ENCODE measurements at regions not wholly inside any gene's neighbourhood (a gene's known extent, or its start where the extent isn't known, plus 50 kb on each side); places are given as distances from the start of the nearest gene placed in this dataset.

DNA sequence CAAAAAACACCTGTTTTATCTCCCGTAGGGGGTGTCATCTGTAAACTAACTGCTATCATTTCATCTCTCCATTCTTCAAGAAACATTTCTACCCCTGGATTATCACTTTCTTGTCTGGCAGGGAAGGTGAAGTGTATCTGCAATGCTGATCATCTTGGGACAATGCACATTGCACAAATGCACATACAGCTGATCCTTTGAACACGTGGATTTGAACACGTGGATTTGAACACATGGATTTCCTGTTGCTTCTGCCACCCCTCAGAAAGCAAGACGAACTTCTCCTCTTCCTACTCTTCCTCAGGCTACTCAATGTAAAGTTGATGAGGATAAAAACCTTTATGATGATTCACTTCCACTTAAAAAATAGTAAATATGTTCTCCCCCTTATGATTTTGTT is 147.4 kb upstream of the PRLR start:
- no peaks in the 10 kb centered on the region for H3K36me3 ChIP-seq (replicated peaks)
- no peak overlapping the region for H3K4me3 ChIP-seq (ENCODE audit: low read depth, low read length)
- H3K27me3 ChIP-seq (replicated peaks) = no peaks in the 10 kb centered on the region
- no peak for DNase-seq
- in situ Hi-C loops (cut with HindIII; ENCODE audit: low pct_ligation_motif_present, low sequenced_read_pairs) = no loop called here
- H3K27ac ChIP-seq = no peak overlapping the region
- TF ChIP-seq, protein P1, sequence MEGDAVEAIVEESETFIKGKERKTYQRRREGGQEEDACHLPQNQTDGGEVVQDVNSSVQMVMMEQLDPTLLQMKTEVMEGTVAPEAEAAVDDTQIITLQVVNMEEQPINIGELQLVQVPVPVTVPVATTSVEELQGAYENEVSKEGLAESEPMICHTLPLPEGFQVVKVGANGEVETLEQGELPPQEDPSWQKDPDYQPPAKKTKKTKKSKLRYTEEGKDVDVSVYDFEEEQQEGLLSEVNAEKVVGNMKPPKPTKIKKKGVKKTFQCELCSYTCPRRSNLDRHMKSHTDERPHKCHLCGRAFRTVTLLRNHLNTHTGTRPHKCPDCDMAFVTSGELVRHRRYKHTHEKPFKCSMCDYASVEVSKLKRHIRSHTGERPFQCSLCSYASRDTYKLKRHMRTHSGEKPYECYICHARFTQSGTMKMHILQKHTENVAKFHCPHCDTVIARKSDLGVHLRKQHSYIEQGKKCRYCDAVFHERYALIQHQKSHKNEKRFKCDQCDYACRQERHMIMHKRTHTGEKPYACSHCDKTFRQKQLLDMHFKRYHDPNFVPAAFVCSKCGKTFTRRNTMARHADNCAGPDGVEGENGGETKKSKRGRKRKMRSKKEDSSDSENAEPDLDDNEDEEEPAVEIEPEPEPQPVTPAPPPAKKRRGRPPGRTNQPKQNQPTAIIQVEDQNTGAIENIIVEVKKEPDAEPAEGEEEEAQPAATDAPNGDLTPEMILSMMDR (IDR thresholded peaks at IDR 0.05; ENCODE audit: low read depth, low read length, missing control alignments) = no peak

DNA sequence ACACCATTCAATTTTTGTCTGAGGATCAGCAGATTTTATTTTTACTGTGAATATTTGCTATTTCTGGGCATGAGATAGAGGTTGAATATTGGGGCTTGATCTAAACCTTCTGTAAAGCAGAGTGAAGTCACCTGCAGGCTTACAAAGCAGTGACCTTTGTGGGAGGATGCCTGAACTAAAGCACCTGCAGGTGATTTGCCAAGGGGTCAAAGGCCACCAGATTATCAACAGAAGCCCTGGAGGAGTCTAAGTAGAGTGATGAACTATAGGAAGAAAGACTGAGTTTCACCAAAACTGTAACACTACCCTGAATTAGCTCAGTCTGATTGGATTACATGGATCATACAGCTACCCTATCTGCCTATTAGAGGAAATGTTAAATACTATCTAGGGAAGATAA is 144.3 kb upstream of the PRLR start:
- DNase-seq = no peak
- in situ Hi-C loops (cut with HindIII; ENCODE audit: low pct_ligation_motif_present, low sequenced_read_pairs) = no loop called here
- no peak overlapping the region for H3K4me3 ChIP-seq (ENCODE audit: low read depth, low read length)
- H3K27me3 ChIP-seq (replicated peaks) = no peaks in the 10 kb centered on the region
- TF ChIP-seq, protein P1 (IDR thresholded peaks at IDR 0.05; ENCODE audit: low read depth, low read length, missing control alignments) = no peak
- no peaks in the 10 kb centered on the region for H3K36me3 ChIP-seq (replicated peaks)
- no peak overlapping the region for H3K27ac ChIP-seq

DNA sequence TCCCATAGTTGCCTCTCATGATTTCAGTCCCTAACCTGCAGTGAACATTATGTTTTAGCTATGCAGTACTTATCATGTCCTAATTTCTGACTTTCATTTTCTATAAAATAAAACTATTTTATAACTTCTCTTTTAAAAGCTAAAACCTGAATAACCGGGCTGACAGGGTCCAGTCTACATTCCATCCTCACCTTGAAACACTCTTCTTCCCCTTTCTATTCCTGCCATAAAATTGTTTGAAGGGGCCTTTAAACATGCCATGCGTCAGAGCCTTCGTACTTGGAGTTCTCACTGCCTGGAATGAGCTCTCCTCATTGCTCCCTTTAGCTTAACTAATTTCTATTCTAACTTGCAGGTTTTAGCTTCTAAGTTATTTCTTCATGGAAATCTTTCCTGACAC is 143.0 kb upstream of the PRLR start:
- Histone ChIP-seq H3K4me3 (ENCODE audit: low read depth, low read length) (no peak overlapping the region), H3K27ac (no peak overlapping the region), H3K36me3 (replicated peaks) (no peaks in the 10 kb centered on the region), H3K27me3 (replicated peaks) (no peaks in the 10 kb centered on the region)
- TF ChIP-seq, protein P1 (IDR thresholded peaks at IDR 0.05; ENCODE audit: low read depth, low read length, missing control alignments) = no peak
- in situ Hi-C loops (cut with HindIII; ENCODE audit: low pct_ligation_motif_present, low sequenced_read_pairs) = no loop called here
- DNase-seq = no peak

DNA sequence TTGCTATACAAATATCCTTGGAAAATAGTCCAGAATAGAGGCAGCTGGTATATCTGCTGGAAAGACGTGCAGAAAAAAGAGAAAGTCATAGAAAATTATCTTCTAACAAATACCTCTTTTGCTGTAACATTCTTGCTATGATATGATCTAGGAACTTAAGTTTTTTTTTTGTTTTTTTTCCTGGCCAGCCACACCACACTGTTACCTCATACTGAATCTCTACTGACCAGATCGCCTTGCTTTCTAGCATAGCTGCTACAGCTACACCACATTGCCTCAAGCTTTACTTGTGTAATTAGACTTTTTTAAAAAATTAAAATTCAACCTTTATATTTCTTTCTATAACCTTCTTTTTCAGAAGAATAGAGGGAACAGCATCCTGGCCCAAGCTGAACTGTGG is 142.2 kb upstream of the PRLR start:
- in situ Hi-C loops (cut with HindIII; ENCODE audit: low pct_ligation_motif_present, low sequenced_read_pairs) = no loop called here
- H3K36me3 ChIP-seq (replicated peaks) = no peaks in the 10 kb centered on the region
- TF ChIP-seq, protein P1 (IDR thresholded peaks at IDR 0.05; ENCODE audit: low read depth, low read length, missing control alignments) = no peak
- no peaks in the 10 kb centered on the region for H3K27me3 ChIP-seq (replicated peaks)
- no peak overlapping the region for H3K4me3 ChIP-seq (ENCODE audit: low read depth, low read length)
- no peak overlapping the region for H3K27ac ChIP-seq
- DNase-seq = no peak

DNA sequence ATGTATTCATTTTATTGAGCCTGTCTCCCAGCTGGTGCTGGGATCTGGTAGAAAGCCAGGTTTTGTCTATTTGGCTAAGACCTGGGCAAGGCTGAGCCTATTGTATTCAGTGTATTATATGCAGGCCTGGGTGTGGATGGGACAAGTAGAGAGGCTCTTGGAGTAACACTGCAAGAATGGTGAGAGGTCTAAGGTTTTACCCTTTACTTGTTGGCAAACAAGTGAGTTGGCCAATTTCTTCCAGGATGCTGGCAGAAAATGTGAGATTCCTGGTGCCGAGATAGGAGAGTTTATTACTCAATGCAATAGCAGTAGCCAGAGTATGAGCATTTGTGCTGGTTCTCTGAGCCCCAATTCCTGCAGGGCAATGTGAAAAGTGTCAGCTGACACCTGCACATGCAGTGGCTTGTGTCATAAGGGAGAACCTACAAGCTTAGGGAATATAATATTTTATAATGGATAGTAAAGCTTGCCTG is 141.7 kb upstream of the PRLR start:
- no peak overlapping the region for H3K27ac ChIP-seq
- no peak overlapping the region for H3K4me3 ChIP-seq (ENCODE audit: low read depth, low read length)
- no peaks in the 10 kb centered on the region for H3K27me3 ChIP-seq (replicated peaks)
- DNase-seq = no peak
- H3K36me3 ChIP-seq (replicated peaks) = no peaks in the 10 kb centered on the region
- in situ Hi-C loops (cut with HindIII; ENCODE audit: low pct_ligation_motif_present, low sequenced_read_pairs) = no loop called here
- TF ChIP-seq, protein P1 (IDR thresholded peaks at IDR 0.05; ENCODE audit: low read depth, low read length, missing control alignments) = no peak

DNA sequence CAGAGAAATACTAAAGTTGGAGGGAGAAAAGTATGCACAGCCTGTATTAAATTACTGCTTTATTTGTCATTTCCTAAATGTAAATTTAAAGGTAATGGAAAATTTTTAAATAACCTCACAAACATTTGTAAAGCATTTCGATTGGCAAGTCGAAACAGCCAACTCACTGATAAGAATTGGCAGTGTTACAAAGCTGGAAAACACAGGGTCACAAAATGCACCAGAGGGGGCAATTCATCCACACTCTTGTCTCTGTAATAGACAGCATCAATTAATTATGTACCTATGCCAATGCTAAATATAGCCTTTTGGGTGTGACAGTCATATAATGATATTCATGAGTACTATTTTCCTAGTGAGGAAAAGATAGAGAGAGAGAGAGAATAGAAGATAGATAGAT is 140.6 kb upstream of the PRLR start:
- Histone ChIP-seq H3K27ac (no peak overlapping the region), H3K4me3 (ENCODE audit: low read depth, low read length) (no peak overlapping the region), H3K27me3 (replicated peaks) (no peaks in the 10 kb centered on the region), H3K36me3 (replicated peaks) (no peaks in the 10 kb centered on the region)
- TF ChIP-seq, protein P1 (IDR thresholded peaks at IDR 0.05; ENCODE audit: low read depth, low read length, missing control alignments) = no peak
- no peak for DNase-seq
- in situ Hi-C loops (cut with HindIII; ENCODE audit: low pct_ligation_motif_present, low sequenced_read_pairs) = no loop called here
